ENCODE measurements at regions not wholly inside any gene's neighbourhood (a gene's known extent, or its start where the extent isn't known, plus 50 kb on each side); places are given as distances from the start of the nearest gene placed in this dataset.

DNA sequence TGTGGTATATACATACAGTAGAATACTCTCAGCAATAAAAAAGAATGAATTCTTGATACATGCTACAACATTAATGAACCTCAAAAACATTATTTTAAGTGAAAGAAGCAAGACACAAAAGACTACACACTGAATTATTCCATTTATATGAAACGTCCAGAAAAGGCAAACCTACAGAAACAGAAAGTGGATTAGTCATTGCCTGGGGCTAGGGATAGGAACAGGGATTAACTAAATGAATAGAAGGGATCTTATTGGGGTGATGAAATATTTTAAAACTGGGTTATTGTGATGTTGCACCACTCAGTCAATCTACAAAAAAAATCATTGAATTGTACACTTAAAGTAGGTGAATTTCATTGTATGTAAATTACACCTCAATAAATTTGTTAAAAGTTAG is 326.7 kb downstream of the PIK3R1 start:
- no peak for DNase-seq

DNA sequence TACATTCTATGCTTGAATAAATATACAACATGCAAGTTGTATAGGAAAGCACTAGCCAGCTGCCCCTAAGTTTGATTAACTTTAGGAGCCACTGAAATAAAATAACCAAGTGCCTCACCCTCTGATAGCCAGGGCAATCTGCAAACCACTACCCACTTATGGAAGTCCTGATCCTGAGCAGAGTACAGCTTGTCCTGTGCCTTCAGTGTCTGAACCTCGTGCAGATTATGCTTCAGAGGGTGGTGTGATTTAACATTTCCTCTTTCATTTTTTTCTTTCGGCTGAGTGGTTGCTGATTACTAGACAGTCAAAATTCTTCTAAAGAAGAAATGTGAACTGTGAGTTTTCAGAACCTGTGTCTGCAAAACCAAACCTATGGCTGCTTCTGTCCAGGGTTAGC is 327.7 kb downstream of the PIK3R1 start:
- DNase-seq = no peak

DNA sequence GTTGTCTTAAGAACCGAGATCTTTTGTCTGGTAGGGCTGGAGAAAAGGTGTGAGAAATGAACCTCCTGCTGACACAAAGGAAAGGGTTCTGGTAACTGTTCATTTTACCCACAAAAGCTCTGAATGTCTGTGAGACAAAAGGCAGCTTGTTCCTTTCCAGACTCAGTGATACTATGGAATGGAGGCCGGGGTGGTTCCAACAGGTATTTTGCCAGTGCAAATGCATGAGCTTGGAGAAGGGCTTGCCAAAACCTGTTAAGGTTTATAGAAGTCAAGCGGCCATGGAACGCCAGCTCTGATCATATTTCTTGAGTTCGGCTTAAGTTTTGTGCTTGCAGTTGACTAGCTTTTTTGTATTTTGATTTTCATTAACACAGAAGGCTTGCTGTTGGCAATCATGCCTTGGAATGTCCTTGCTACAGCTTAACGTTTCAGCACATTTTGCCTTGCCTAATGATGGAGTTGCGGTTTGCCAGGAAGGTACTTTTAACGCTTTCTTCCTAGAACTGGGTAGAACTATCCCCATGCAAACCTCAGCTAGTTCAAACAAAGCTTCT is 328.6 kb downstream of the PIK3R1 start:
- no peak for DNase-seq

DNA sequence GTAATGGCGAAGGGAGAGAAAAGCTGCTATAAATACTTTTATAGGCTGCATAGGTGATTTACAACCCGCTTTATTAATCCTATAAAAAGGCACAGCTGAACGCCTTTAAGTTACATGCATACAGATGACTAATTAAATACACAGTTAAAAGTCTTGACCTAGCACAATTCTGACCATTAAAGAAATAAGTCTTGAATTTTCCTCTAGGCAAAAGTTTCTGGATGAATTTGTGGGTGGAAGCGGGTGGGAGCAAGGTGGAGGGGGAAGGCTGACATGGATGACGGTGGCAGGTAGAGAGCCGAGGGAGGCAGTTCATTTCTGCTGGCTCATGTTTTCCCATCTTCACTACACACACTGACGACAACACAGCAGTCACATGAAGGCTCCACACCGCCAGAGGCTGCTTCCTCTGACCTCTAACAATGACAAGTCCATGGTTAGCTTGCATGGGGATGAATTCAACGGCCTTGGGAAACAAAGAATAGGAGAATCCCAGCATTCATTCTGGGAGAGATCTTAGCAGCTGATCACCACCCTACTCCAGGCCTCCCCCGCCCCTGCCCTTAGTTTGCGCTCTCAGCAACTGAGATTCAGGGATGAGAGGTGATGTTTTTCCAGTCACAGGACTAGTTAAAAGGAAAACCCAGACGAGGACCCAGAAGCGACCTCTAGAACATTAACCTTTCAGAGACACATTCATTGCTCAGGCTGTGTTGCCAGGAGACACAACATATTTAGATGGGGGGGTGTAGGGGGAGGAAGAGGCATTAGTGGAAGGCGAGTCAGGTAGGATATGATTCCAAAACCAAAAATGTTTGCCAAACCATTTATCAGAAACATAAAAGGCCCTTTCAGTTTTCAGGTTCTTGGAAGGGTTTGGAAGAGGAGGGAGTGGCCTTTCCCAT is 329.3 kb downstream of the PIK3R1 start:
- DNase-seq = no peak

DNA sequence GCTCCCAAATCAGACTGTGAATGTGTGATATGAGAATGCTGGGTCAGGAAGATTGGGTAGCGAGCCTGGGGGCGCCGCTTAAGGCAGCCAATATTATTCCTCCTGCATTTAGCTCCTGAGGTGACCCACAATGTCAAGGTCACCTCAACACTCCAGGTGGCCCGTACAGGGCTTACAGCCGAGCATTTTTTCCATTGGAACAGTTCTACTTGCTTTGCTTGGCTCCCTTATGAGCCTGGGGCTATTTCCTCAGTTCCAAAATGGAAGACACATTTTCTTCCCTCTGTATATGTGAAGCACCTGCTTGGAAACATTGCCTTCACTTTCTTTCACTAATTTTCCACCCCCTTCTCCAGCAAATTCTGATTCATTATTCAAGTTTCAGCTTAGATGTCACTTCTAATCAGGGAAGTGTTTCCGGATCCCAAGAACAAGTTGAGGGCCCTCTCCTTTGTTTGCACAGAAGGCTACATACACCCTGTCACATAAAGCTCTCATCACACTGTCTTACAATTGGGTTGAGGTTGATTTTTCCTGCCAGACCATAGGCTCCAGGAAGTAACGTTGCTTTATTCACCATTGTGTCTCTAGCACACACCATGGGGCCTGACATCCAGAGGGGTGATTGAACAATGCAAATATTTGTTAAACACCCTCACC is 330.2 kb downstream of the PIK3R1 start:
- no peak for DNase-seq

DNA sequence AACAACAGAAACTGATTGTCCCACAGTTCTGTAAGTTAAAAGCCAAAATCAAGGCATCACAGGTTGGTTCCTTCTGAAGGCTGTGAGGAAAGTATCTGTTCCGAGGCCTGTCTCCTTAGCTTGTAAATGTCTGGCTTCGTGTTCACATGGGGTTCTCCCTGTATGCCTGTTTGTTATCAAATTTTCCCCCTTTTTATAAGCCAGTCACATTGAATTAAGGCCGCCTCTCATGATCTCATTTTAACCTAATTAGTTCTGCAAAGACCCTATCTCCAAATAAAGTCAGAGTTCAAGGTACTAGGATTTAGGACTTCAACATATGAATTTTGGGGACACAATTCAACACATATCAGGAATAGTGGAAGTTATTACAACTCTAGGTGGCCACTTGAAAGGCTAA is 331.5 kb downstream of the PIK3R1 start:
- DNase-seq = no peak

DNA sequence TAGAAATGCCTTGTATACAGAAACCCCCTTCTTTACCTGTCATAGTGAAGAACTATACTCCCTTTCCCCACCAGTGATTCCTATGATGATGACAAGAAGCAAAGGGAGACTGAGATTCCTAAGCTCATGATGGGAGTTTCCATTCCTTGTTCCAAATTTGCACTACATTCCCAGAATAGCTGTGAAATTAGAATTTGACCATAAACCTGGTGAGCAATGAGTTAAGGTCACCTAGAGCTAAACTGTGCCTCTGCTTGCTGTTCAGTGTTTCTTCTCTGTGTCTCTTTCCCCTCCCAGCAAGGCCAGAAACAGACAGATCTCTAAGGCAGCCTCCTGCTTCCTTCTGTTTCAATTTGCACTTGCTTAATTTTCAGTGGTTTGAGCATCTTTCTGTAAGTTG is 332.1 kb downstream of the PIK3R1 start:
- DNase-seq = no peak

DNA sequence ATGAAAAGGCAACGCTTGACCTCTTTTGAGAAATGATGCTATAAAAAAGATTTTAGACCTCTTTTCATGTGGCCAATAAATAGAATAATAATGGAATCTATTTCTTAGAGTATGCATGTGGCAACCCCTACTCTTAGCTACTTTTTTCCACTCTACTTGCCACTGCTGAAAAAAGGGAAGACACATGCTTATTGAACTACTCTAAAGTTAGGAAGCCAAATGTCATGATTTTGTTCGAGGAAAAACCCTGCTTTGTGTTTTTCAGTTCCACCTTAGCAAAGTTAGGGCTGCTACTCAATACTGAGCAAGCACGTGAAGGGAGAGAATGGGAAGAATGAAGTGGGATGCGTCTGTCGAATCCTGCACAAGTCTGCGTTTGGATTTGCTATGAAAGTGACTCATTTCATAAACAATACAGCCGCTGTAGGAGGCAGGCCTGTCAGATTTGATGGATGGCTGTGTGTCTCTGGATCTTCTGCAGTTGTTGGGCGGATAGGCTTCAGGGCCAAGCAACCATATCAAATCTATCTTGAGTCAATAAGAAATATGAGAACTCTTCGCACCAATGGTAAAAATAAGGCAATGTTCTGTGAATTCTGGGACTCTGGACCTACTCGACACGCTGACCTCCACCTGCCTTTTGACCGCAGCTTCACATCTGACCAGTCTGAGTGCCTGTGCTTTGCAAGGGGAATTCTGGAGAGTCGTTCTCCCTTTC is 333.6 kb downstream of the PIK3R1 start:
- DNase-seq = no peak

DNA sequence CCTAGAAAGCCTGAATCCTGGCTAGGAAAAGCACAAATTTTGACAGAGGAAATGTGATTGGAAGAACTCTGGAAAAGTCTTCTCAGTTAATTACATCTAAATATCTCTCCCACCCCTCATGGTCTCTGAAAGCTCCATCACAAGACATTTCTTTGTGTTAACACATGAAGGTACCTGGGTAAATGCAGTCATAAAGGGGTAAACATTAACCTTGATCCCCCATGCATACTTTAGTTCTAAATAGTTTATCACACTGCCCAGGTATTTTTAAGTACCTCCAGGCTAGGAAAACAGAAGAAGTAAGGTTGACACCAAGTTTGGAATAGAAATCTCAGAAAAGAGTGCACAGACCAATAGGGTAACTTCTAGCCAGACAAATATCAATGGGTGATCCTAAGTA is 334.5 kb downstream of the PIK3R1 start:
- DNase-seq = no peak

DNA sequence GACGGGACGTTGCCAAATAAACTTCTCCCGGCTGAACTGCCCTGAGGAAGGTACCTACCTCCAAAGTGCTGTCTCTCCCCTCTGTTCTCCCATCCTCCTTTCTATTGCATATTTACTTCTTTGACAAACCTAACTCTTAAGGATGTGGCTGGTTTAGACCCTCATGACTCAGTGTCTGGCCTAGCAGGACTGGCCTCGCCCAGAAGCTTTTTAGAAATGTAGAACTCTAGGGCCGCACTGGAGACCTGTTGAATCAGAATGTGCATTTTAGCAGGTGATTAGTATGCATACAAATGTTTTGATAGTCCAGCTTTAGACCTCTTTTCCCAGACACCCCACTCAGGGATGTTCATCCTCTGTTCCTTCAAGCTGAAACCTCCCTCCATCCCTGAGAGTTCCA is 335.9 kb downstream of the PIK3R1 start:
- DNase-seq = no peak

DNA sequence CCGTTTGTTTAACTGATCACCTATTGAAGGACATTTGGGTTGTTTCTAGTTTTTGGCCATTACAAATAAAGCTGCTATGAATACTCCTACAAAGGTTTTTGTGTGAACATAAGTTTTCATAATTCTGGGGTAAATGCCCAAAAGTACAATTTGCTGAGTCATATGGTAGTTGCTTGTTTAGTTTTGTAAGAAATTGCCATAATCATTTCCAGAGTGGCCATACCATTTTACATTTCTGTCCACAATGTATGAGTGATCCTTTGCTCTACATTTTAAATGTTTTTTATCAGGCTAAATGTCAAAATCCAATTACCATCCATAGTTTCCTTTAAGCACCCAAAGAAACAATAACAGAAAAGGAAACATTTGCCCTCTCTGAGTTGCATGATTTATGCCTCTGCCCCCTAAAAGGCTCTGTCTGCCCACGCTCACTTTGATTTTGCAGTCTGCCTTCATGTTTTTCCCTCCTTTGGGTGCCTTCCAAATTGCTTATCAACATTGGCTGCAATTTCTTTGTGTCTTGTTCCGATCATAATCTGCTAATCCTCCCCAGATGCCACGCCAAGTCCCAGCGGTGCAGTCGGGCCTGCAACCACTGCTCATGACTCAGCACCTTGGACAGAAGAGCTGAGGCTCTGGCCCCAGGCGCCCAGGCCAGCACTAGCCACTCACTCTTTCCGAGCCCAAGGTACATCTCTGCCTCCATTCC is 339.2 kb downstream of the PIK3R1 start:
- no peak for DNase-seq

DNA sequence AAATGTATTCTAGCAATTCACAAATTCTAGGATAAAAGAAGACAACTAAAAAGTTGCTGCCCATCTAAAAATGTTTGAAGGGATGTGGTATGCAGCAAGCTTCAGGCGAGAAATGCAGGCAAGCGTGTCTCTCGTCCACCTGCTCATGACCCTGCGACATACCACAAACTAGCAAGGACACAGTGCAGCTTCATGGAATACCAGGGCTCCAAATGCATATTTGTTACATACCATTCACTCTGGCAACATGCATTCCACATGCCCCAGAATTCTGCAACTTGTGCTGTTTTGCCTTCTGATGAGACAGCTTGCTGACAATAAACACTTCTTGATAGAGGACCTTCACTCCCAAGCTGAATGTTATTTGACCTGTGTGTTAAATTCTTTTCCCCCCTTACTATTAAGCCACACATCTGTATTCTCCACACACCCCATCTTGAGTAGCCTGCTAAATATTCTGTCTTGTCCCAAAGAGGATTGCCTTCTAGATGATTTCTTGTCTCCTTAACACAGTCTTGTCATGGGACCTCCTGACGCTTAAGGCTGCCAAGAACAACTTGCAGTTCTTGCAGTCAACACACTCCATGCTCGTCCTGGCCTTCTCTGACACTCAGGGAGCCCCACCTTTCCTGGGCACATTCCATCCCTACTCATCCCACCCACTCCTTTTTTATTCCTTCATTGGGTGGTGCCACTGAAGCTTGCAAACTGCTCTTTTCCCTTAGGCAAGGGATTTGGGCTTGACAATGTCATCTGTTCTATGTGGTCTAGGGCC is 340.5 kb downstream of the PIK3R1 start:
- DNase-seq = no peak

DNA sequence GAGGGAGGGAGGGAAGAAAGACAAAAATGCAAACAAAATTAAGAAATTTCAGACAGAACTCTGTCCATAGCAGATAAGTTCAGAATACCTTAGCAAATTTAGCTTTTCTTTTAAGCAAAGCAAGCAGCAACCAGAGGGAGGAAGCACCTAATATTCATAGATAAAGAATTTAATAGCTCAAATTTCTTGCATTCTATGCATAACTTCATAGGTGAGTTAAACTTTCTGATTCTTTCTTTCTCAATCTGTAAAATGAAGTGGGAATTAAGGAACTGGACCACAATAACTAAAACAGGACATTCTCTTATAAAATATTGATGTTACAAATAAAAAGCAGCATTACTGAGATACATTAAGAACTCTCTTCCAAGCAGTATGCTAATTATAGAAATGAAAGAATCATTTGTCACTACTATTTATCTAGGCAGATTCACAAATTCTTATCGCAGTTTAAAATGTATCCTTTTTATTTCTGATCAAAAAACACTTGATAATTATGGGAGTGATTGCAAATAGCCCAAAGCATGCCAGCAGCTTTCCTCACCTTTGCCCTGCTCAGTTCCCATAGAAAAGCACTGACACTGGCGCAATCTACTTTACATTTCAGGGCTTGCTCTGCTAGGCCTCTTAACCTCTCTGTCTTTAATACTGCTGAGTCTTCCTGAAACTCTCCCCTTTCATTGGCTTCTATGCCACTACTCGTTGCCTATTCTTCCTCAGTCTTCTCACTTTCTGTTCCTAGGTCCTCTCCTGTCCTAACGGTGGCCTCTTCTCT is 341.8 kb downstream of the PIK3R1 start:
- no peak for DNase-seq

DNA sequence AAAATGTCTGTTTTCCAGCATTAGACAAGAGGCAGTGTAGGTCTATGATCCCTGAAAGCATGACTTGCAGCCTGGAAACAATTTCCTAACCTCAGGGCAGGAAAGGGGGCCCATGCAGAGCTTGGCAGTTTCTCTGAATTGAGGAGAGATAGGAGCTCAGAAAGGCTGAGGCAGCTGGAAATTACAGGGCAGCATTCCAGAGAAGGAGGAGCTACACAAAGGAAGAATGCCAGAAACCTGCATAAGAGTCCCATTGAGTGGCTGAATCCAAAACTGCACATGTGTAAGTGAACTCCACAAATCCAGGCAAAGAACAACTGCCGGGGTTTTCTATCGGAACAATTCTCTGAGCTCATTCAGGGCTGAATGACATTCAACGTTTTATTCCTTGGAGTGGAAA is 346.8 kb downstream of the PIK3R1 start:
- DNase-seq = no peak

DNA sequence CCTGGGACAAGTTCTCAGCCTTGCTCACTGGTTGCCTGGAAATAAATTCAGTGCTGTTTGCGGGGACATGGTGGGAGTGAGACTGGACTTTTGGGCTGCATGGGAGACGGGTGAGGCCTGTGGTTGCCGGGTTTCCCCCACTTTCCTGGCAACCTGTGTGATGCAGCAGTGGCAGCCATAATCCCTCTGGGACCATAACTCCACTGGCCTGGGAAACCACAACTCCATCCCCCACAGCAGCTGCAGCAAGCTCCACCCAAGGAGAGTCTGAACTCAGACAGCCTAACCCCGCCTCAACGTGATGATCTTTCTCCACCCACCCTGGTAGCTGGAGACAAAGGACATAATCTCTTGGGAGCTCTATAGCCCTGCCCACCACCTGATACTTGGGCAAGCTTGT is 349.9 kb downstream of the PIK3R1 start:
- no peak for DNase-seq

DNA sequence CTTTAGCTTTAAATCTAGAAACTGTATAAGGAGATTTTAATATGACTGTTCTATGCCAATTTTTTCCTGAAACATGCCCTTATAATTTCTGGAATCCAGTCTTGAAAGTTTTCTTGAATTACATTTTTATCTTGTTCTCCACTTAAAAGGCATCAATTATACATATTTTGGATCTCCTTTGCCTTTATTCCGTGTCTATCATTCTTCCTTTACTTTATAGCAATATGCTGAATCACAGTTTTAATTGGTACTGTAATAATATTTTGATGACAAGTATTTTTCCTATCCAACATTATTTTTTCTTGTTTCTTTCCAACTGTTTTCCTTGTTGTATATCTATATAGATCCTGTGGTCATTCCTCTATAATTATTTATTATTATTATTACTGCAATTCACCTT is 361.2 kb downstream of the PIK3R1 start:
- no peak for DNase-seq

DNA sequence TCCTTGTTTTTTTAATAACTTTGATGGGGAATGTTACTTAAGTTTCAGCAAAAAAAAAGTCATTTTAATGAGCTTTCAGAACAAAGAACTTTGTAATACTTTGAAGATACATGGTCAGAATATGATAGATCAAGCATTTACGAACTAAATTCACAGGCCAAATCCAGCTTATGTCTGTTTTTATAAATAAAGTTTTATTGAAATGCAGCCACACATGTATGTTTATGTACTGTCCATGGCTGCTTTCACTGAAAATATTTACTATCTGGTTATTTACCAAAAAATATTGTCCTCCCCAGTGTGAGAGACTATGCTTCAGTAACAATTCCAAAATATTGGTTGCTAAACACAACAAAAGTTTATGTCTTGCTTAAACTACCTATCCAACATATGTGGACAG is 366.7 kb downstream of the PIK3R1 start:
- no peak for DNase-seq

DNA sequence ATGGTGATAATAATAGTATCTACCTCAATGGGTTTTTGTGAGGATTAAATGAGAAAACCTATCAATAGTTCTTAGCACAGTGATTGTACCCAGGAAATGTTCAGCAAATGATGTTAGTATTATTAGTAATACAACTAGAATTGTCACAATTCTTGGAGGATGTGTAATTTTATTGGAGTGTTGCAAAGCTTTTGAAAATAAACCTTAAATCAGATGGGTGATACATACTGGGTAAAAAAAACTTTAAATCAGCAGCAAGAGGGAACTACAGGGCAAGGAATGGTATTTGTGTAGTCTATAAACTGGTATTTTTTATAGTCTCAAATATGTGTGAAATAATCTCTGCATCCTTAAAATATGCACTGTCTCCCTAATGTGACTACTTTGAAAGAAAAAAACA is 371.6 kb downstream of the PIK3R1 start:
- DNase-seq = no peak

DNA sequence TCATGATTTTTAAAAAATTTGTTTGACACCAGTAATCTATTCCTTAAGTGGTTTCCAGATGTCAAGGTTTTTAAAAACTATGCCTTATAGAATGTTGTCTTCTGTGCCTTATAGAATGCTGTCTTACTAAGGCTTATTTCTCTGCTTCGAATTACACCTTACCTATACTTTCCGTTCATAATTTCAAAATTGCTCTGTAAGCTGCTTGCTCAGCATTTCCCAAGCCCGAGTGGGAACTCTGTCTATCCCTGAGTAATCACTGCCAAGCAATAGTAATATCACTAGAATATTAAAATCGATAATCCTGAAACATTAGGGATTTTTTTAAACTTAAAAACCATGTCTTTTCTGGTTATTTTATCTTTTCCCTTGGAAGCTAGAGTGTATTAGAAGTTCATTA is 376.3 kb downstream of the PIK3R1 start:
- DNase-seq = no peak

DNA sequence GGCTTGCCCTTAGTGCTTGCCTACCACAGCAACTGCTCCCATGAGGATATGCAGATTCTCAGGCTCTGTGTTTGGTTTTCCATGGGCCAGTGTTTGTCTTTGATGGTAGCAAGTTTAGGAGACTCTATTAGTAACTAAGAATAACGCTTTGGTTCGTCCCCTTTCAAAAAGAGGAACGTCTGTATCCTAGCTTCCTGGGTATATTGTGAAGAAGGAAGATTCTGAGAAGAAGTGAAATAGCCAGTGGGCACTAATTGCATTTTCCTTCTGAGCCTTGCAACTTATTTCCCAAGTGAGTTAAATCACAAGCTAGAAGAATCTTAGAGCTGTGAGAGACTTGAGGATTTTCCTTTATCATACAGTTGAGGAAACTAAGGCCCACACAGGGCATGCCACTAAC is 376.8 kb downstream of the PIK3R1 start:
- no peak for DNase-seq

DNA sequence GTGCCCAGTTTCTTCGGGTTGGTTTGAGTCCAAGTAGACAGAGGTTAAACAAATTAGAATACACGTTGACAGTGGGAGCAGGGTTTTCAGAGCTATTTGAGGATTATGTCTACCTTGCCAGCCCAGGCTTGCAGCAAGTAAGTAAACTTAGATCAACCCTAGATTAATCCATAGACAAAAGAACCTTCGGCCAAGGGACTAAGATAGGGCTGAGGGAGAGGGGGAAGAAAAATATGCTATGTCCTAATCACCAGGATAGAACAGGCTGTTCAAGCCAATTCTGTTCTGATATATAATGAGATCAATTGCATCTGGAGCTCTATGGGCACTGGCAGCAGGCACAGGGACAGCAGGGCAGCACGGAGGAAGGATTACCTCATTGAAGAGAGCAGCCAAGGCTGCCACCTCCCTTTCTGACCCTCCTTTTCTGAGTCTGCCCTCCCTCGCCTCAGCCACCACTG is 377.7 kb downstream of the PIK3R1 start:
- DNase-seq = no peak
